OCI-LY1 (cell line): ENCODE measurements at regions not wholly inside any gene's neighbourhood (a gene's known extent, or its start where the extent isn't known, plus 50 kb on each side); places are given as distances from the start of the nearest gene placed in this dataset.

ENCODE experiments used
- H2AFZ ChIP-seq: fragments of 200-600 bp; sonication (generic), shearing (Covaris generic); 2 replicates; pipeline ENCODE4 v1.6.0; 2014; ENCODE audit warnings: antibody characterized with exemption, mild to moderate bottlenecking, low read length
- H3F3A ChIP-seq: fragments of 200-600 bp; sonication (generic), shearing (Covaris generic); 2 replicates; pipeline ENCODE4 v1.6.0; 2014; ENCODE audit warnings: mild to moderate bottlenecking, antibody characterized with exemption, low read length, moderate library complexity; ENCODE audit not compliant: insufficient read depth
- H3K27ac ChIP-seq: fragments of 200-600 bp; sonication (generic); 2 replicates; pipeline ENCODE4 v1.5.1; 2014; ENCODE audit warnings: low read length, mixed run types, mild to moderate bottlenecking, low read depth; ENCODE audit not compliant: poor library complexity, severe bottlenecking
- H3K27me3 ChIP-seq: fragments of 200-600 bp; sonication (generic); 2 replicates; pipeline ENCODE4 v1.6.0; 2014; ENCODE audit warnings: antibody characterized with exemption, mild to moderate bottlenecking, low read length, moderate library complexity; ENCODE audit not compliant: insufficient read depth
- H3K36me3 ChIP-seq: fragments of 200-600 bp; sonication (generic); 2 replicates; pipeline ENCODE4 v1.6.1; 2014; ENCODE audit warnings: mild to moderate bottlenecking, antibody characterized with exemption, low read length, moderate library complexity, mixed read lengths; ENCODE audit not compliant: insufficient read depth
- H3K4me1 ChIP-seq: fragments of 200-600 bp; sonication (generic); 2 replicates; pipeline ENCODE4 v1.5.1; 2014; ENCODE audit warnings: mild to moderate bottlenecking, low read length, moderate library complexity; ENCODE audit not compliant: insufficient read depth, severe bottlenecking
- H3K4me2 ChIP-seq: fragments of 200-600 bp; sonication (generic), shearing (Covaris generic); 2 replicates; pipeline ENCODE4 v1.6.1; 2014; ENCODE audit warnings: low read length
- H3K4me3 ChIP-seq: fragments of 200-600 bp; sonication (generic); 2 replicates; pipeline ENCODE4 v1.5.1; 2014; ENCODE audit warnings: low read length, low read depth, mild to moderate bottlenecking, mixed read lengths; ENCODE audit not compliant: poor library complexity, severe bottlenecking
- H3K79me2 ChIP-seq: fragments of 200-600 bp; shearing (Covaris generic); 2 replicates; pipeline ENCODE4 v1.6.1; 2016; ENCODE audit warnings: mixed run types, low read length, mixed read lengths; ENCODE audit not compliant: insufficient read depth
- H3K9ac ChIP-seq: fragments of 200-600 bp; sonication (generic), shearing (Covaris generic); 2 replicates; pipeline ENCODE4 v1.6.1; 2014; ENCODE audit warnings: mild to moderate bottlenecking, low read length, mixed read lengths
- H3K9me2 ChIP-seq: fragments of 200-600 bp; sonication (generic), shearing (Covaris generic); 2 replicates; pipeline ENCODE4 v1.6.1; 2014; ENCODE audit warnings: low read depth, mild to moderate bottlenecking, low read length, mixed read lengths
- H3K9me3 ChIP-seq: fragments of 200-600 bp; shearing (Covaris generic); 2 replicates; pipeline ENCODE4 v1.6.1; 2014; ENCODE audit warnings: low read length, mixed read lengths
- H4K20me1 ChIP-seq: fragments of 200-600 bp; sonication (generic), shearing (Covaris generic); 2 replicates; pipeline ENCODE4 v1.6.0; 2016; ENCODE audit warnings: mild to moderate bottlenecking, low read length; ENCODE audit not compliant: insufficient read depth
- CTCF ChIP-seq: fragments of 200-600 bp; sonication (generic), shearing (Covaris generic); IDR thresholded peaks from 2 replicates; pipeline ENCODE4 v1.5.1; 2017; ENCODE audit warnings: mild to moderate bottlenecking, antibody characterized with exemption, low read length, moderate library complexity, mixed read lengths
- EZH2 ChIP-seq: fragments of 200-600 bp; sonication (generic), shearing (Covaris generic); IDR thresholded peaks from 2 replicates; pipeline ENCODE4 v1.8.0; 2017; ENCODE audit warnings: borderline replicate concordance, mixed run types, mild to moderate bottlenecking, antibody characterized with exemption, low read length, moderate library complexity, mixed read lengths

GRCh38 chr5:152264645-152265254 is 140.3 kb downstream of the NMUR2 start:
- Histone ChIP-seq H4K20me1 (no peaks in the 10 kb centered on the region), H3K4me1 (no peaks in the 10 kb centered on the region), H3K27ac (no peak overlapping the region), H3K27me3 (no peaks in the 10 kb centered on the region), H3K9me2 (no peaks in the 10 kb centered on the region), H3K36me3 (no peaks in the 10 kb centered on the region), H3K4me3 (no peak overlapping the region), H3K9ac (no peak overlapping the region), H3K9me3 (no peaks in the 10 kb centered on the region), H3K4me2 (no peak overlapping the region), H3K79me2 (no peaks in the 10 kb centered on the region), H2AFZ (no peak overlapping the region), H3F3A (no peaks in the 10 kb centered on the region)
- TF ChIP-seq CTCF, result no peak
- TF ChIP-seq EZH2, result no peak

GRCh38 chr5:152262667-152263066 is 142.4 kb downstream of the NMUR2 start:
- H3K4me1 ChIP-seq, result no peaks in the 10 kb centered on the region
- H3K4me3 ChIP-seq, result no peak overlapping the region
- TF ChIP-seq CTCF (no peak), EZH2 (no peak)
- no peak overlapping the region for H3K27ac ChIP-seq
- H4K20me1 ChIP-seq, result no peaks in the 10 kb centered on the region
- H3K9me3 ChIP-seq, result no peaks in the 10 kb centered on the region
- H3K4me2 ChIP-seq, result no peak overlapping the region
- H3K36me3 ChIP-seq, result no peaks in the 10 kb centered on the region
- no peaks in the 10 kb centered on the region for H3K9me2 ChIP-seq
- H3F3A ChIP-seq, result no peaks in the 10 kb centered on the region
- H3K27me3 ChIP-seq, result no peaks in the 10 kb centered on the region
- no peak overlapping the region for H3K9ac ChIP-seq
- H3K79me2 ChIP-seq, result no peaks in the 10 kb centered on the region
- no peak overlapping the region for H2AFZ ChIP-seq

GRCh38 chr5:152260940-152261339 is 144.1 kb downstream of the NMUR2 start:
- H4K20me1 ChIP-seq, result no peaks in the 10 kb centered on the region
- no peak overlapping the region for H3K27ac ChIP-seq
- H3K9me3 ChIP-seq, result no peaks in the 10 kb centered on the region
- H3K27me3 ChIP-seq, result no peaks in the 10 kb centered on the region
- no peaks in the 10 kb centered on the region for H3K4me1 ChIP-seq
- no peak overlapping the region for H2AFZ ChIP-seq
- no peak overlapping the region for H3K4me2 ChIP-seq
- no peak overlapping the region for H3K9ac ChIP-seq
- no peaks in the 10 kb centered on the region for H3F3A ChIP-seq
- H3K36me3 ChIP-seq, result no peaks in the 10 kb centered on the region
- no peak overlapping the region for H3K4me3 ChIP-seq
- no peaks in the 10 kb centered on the region for H3K79me2 ChIP-seq
- TF ChIP-seq EZH2, result no peak
- TF ChIP-seq CTCF, result no peak
- no peaks in the 10 kb centered on the region for H3K9me2 ChIP-seq
